ENCODE measurements at regions not wholly inside any gene's neighbourhood (a gene's known extent, or its start where the extent isn't known, plus 50 kb on each side); places are given as distances from the start of the nearest gene placed in this dataset.

DNA sequence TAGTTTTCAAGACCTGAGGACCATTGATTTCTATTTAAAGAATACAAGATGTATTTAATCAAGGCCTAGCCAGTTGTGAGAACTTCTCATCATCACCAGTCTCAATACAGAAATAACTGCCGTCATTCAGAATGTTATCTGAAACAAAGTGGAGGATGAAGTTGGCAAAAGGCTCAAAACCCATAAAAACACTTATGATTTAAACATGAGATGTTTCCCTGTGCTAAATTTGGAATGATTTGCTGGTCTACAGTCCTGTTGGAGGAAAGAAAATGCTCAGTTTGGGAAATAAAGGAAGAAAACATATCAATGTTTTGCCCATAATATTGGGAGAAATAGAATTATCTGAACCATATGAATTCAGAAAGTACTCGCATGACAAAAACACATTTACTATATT lies 192.2 kb downstream of the ADGRA3 start:
- CTCF ChIA-PET: no interaction called here

DNA sequence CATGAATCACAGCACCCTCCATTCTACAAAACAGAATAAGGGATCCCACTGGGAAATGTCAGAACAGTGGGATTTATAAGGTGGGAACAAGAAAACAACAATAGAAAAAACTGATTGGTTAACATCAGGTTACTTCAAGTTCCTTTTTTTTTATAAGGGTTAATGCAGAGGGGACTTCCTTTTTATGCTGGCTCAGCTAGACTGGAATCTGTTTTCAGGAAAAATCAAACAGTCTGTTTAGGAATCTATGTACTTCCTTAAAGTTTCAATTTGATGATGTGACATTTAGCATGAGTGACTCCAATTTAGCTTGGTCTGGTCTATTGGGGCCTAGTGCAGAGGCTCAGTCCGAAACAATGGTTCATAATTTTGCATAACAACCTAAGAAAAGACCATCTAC lies 192.9 kb downstream of the ADGRA3 start:
- no peaks in the 10 kb centered on the region for H3K36me3 ChIP-seq (ENCODE audit: insufficient read depth, low read length, poor library complexity, severe bottlenecking)
- H3K9me3 ChIP-seq (ENCODE audit: low read depth, low read length, poor library complexity, severe bottlenecking): no peaks in the 10 kb centered on the region
- intact Hi-C loops (cut with micrococcal nuclease; ENCODE audit: unreplicated experiment): no loop called here
- CTCF ChIA-PET: no interaction called here
- BruUV-seq (replicated peaks): no TSS peak
- H3K4me3 ChIP-seq (ENCODE audit: low read depth, low read length, poor library complexity, severe bottlenecking): no peak overlapping the region
- DNase-seq (ENCODE audit: low spot score): no peak
- H3K27ac ChIP-seq (ENCODE audit: low read depth, low read length, poor library complexity, severe bottlenecking): no peak overlapping the region
- no peaks in the 10 kb centered on the region for H3K4me1 ChIP-seq (ENCODE audit: insufficient read depth, low read length, poor library complexity, severe bottlenecking)
- no peaks in the 10 kb centered on the region for H3K27me3 ChIP-seq (replicated peaks; ENCODE audit: insufficient read depth, low read depth, low read length, poor library complexity)
- POLR2A ChIA-PET (ENCODE audit: low non-redundant PET): no interaction called here
- TF ChIP-seq, protein P1, sequence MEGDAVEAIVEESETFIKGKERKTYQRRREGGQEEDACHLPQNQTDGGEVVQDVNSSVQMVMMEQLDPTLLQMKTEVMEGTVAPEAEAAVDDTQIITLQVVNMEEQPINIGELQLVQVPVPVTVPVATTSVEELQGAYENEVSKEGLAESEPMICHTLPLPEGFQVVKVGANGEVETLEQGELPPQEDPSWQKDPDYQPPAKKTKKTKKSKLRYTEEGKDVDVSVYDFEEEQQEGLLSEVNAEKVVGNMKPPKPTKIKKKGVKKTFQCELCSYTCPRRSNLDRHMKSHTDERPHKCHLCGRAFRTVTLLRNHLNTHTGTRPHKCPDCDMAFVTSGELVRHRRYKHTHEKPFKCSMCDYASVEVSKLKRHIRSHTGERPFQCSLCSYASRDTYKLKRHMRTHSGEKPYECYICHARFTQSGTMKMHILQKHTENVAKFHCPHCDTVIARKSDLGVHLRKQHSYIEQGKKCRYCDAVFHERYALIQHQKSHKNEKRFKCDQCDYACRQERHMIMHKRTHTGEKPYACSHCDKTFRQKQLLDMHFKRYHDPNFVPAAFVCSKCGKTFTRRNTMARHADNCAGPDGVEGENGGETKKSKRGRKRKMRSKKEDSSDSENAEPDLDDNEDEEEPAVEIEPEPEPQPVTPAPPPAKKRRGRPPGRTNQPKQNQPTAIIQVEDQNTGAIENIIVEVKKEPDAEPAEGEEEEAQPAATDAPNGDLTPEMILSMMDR (conservative IDR thresholded peaks at IDR 0.05; ENCODE audit: low read depth, low read length): no peak
- no peak for TF ChIP-seq EZH2 (IDR thresholded peaks at IDR 0.05; ENCODE audit: borderline replicate concordance, low read depth, low read length, poor library complexity, severe bottlenecking)

More for the DNA sequence above, 192.2 kb downstream of the ADGRA3 start:
- no TSS peak for BruUV-seq (replicated peaks)
- Histone ChIP-seq H3K27ac (ENCODE audit: low read depth, low read length, poor library complexity, severe bottlenecking) (no peak overlapping the region), H3K36me3 (ENCODE audit: insufficient read depth, low read length, poor library complexity, severe bottlenecking) (no peaks in the 10 kb centered on the region), H3K27me3 (replicated peaks; ENCODE audit: insufficient read depth, low read depth, low read length, poor library complexity) (no peaks in the 10 kb centered on the region), H3K4me3 (ENCODE audit: low read depth, low read length, poor library complexity, severe bottlenecking) (no peak overlapping the region), H3K4me1 (ENCODE audit: insufficient read depth, low read length, poor library complexity, severe bottlenecking) (no peaks in the 10 kb centered on the region), H3K9me3 (ENCODE audit: low read depth, low read length, poor library complexity, severe bottlenecking) (no peaks in the 10 kb centered on the region)
- TF ChIP-seq EZH2 (IDR thresholded peaks at IDR 0.05; ENCODE audit: borderline replicate concordance, low read depth, low read length, poor library complexity, severe bottlenecking): no peak
- TF ChIP-seq, protein P1 (conservative IDR thresholded peaks at IDR 0.05; ENCODE audit: low read depth, low read length): no peak
- intact Hi-C loops (cut with micrococcal nuclease; ENCODE audit: unreplicated experiment): no loop called here
- POLR2A ChIA-PET (ENCODE audit: low non-redundant PET): no interaction called here
- no peak for DNase-seq (ENCODE audit: low spot score)

DNA sequence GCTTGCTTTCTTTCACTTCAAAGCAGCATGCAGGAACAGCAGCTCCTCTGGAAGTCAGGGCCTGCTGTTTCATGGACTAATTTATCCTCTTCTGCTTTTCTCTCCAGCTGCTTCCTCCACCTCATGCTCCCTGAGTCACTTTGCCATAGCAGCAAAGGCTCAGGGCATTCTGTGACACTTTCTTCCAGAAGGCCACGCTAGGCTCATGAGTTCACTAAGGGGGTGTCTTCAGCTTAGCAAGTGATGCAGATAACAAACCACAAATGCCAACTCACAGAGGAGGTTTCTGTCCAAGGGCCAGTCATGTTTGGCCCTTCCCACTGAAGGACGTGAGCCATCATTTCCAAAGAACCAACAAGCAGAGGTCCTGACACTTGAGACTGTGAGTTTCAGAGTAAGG lies 200.2 kb downstream of the ADGRA3 start:
- Histone ChIP-seq H3K27ac (ENCODE audit: low read depth, low read length, poor library complexity, severe bottlenecking) (no peak overlapping the region), H3K27me3 (replicated peaks; ENCODE audit: insufficient read depth, low read depth, low read length, poor library complexity) (no peaks in the 10 kb centered on the region), H3K9me3 (ENCODE audit: low read depth, low read length, poor library complexity, severe bottlenecking) (no peaks in the 10 kb centered on the region), H3K4me3 (ENCODE audit: low read depth, low read length, poor library complexity, severe bottlenecking) (no peak overlapping the region), H3K4me1 (ENCODE audit: insufficient read depth, low read length, poor library complexity, severe bottlenecking) (no peaks in the 10 kb centered on the region), H3K36me3 (ENCODE audit: insufficient read depth, low read length, poor library complexity, severe bottlenecking) (no peaks in the 10 kb centered on the region)
- ChIA-PET CTCF (no interaction called here), POLR2A (ENCODE audit: low non-redundant PET) (no interaction called here)
- DNase-seq (ENCODE audit: low spot score): no peak
- BruUV-seq (replicated peaks): no TSS peak
- no peak for TF ChIP-seq EZH2 (IDR thresholded peaks at IDR 0.05; ENCODE audit: borderline replicate concordance, low read depth, low read length, poor library complexity, severe bottlenecking)
- TF ChIP-seq, protein P1 (conservative IDR thresholded peaks at IDR 0.05; ENCODE audit: low read depth, low read length): no peak
- intact Hi-C loops (cut with micrococcal nuclease; ENCODE audit: unreplicated experiment): no loop called here
